Hepatocyte (in vitro differentiated cells): ENCODE measurements at regions not wholly inside any gene's neighbourhood (a gene's known extent, or its start where the extent isn't known, plus 50 kb on each side); places are given as distances from the start of the nearest gene placed in this dataset.

Experiments used
- EZH2phosphoT487 ChIP-seq: fragments of 200-600 bp; sonication (generic); IDR thresholded peaks from one replicate; pipeline ENCODE4 v1.6.1; 2018; ENCODE audit warnings: antibody characterized with exemption, mild to moderate bottlenecking, low read depth, moderate library complexity; ENCODE audit not compliant: unreplicated experiment, severe bottlenecking
- TF ChIP-seq, protein P1 (sequence below): fragments of 200-600 bp; sonication (generic); IDR thresholded peaks from 2 replicates; pipeline ENCODE4 v1.5.1; 2016; ENCODE audit warnings: antibody characterized with exemption, mild to moderate bottlenecking; ENCODE audit not compliant: poor library complexity

DNA sequence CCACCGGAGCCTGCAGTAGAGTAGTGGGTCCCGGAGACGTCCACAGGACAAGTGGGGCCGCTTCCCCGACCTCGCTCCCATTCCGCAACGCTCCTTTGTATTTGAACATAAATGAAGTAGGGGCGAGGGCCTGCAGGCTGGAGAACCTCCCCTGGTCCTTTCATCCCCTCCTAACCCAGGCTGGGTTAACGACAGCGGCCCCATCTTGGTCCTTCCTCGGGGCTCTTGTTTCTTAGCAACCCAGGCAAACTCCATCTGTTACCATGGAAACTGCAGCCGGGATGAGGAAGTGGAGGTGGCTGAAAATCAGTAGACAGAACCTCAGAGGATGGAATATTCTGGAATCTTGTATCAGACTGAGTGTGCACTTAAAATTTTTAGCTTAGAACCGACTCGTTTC lies 132.6 kb upstream of the USP29 start:
- TF ChIP-seq, protein P1, sequence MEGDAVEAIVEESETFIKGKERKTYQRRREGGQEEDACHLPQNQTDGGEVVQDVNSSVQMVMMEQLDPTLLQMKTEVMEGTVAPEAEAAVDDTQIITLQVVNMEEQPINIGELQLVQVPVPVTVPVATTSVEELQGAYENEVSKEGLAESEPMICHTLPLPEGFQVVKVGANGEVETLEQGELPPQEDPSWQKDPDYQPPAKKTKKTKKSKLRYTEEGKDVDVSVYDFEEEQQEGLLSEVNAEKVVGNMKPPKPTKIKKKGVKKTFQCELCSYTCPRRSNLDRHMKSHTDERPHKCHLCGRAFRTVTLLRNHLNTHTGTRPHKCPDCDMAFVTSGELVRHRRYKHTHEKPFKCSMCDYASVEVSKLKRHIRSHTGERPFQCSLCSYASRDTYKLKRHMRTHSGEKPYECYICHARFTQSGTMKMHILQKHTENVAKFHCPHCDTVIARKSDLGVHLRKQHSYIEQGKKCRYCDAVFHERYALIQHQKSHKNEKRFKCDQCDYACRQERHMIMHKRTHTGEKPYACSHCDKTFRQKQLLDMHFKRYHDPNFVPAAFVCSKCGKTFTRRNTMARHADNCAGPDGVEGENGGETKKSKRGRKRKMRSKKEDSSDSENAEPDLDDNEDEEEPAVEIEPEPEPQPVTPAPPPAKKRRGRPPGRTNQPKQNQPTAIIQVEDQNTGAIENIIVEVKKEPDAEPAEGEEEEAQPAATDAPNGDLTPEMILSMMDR: no peak
- no peak for TF ChIP-seq EZH2phosphoT487
